HCT116 (cell line): ENCODE measurements at regions not wholly inside any gene's neighbourhood (a gene's known extent, or its start where the extent isn't known, plus 50 kb on each side); places are given as distances from the start of the nearest gene placed in this dataset.

Experiments
- ATAC-seq: fragments of 200-7000 bp; cut with Tn5 transposase; 2 replicates; pipeline ENCODE4 v1.9.1; 2020; ENCODE audit warnings: mild to moderate bottlenecking, moderate library complexity
- BruUV-seq: library from RNA; stranded (reverse); fragments of 400-500 nt; replicated peaks from 2 replicates; lab custom pipeline; 2021; lab: Mats Ljungman, UMichigan
- CTCF ChIA-PET: fragments of 300-600 bp; sonication (Branson Sonifier 250); formaldehyde crosslinking; loops from one replicate; lab custom pipeline; 2021; ENCODE audit warnings: antibody characterized with exemption; lab: Charles Lee
- POLR2A ChIA-PET: fragments of 300-600, 350-600 bp; sonication (Branson Sonifier 250); formaldehyde crosslinking; loops from one replicate; lab custom pipeline; 2021; ENCODE audit warnings: antibody characterized with exemption; lab: Charles Lee
- RAD21 ChIA-PET, 2 experiments: fragments of 300-600 bp; sonication (Branson Sonifier 250); formaldehyde crosslinking; loops; one replicate each; lab custom pipeline; 2023; ENCODE audit warnings: low total read pairs in 2 of 2; ENCODE audit not compliant: uncharacterized antibody in 2 of 2, unreplicated experiment in 2 of 2, low non-redundant PET in 1 of 2; lab: Charles Lee
- DNase-seq: peaks from one replicate; pipeline ENCODE4 v3.0.0-alpha.2; 2010; ENCODE audit warnings: low read depth, low spot score
- H2AFZ ChIP-seq: fragments of 200-600 bp; shearing (Covaris generic), sonication (generic); 2 replicates; pipeline ENCODE4 v1.6.1; 2017; ENCODE audit warnings: low read depth, mixed run types, mixed read lengths, antibody characterized with exemption, low read length; ENCODE audit not compliant: poor library complexity, severe bottlenecking
- H3K27ac ChIP-seq: 2 replicates; pipeline ENCODE4 v1.5.1; 2012; ENCODE audit warnings: low read depth, low read length
- H3K27me3 ChIP-seq: fragments of 200-600 bp; sonication (generic); 2 replicates; pipeline ENCODE4 v1.6.1; 2016; ENCODE audit warnings: mixed run types, low read length, mixed read lengths; ENCODE audit not compliant: insufficient read depth
- H3K36me3 ChIP-seq, 2 experiments: fragments of 200-500 bp in 1 of 2; fragments of 200-600 bp in 1 of 2; sonication (Bioruptor generic) in 1 of 2; sonication (generic) in 1 of 2; 2 replicates each; pipeline versions ENCODE4 v1.5.1 to v1.6.1; 2014 to 2016; ENCODE audit warnings: low read length in 2 of 2, inconsistent platforms in 1 of 2, mixed read lengths in 1 of 2, mixed run types in 1 of 2; ENCODE audit not compliant: insufficient read depth in 2 of 2, control insufficient read depth in 1 of 2
- H3K4me1 ChIP-seq, 2 experiments: fragments of 200-600 bp in 1 of 2; sonication (generic) in 1 of 2; 2 replicates each; pipeline versions ENCODE4 v1.5.1 to v1.6.1; 2012 to 2017; ENCODE audit warnings: low read length in 2 of 2, inconsistent platforms in 1 of 2, mild to moderate bottlenecking in 1 of 2, mixed read lengths in 1 of 2, mixed run types in 1 of 2, moderate library complexity in 1 of 2; ENCODE audit not compliant: insufficient read depth in 2 of 2, control insufficient read depth in 1 of 2
- H3K4me2 ChIP-seq: fragments of 200-600 bp; sonication (generic); 2 replicates; pipeline ENCODE4 v1.6.1; 2017; ENCODE audit warnings: mixed run types, low read length, mixed read lengths
- H3K4me3 ChIP-seq, 2 experiments: fragments of 200-600 bp in 1 of 2; sonication (generic) in 1 of 2; replicated peaks in 1 of 2; 2 replicates each; pipeline ENCODE4 v1.5.1; 2011 to 2016; ENCODE audit warnings: low read length in 2 of 2, control low read depth in 1 of 2, low read depth in 1 of 2, mild to moderate bottlenecking in 1 of 2, mixed read lengths in 1 of 2, mixed run types in 1 of 2
- H3K79me2 ChIP-seq: fragments of 200-600 bp; sonication (generic); 2 replicates; pipeline ENCODE4 v1.6.1; 2017; ENCODE audit warnings: mild to moderate bottlenecking, mixed run types, low read length, moderate library complexity, mixed read lengths; ENCODE audit not compliant: insufficient read depth
- H3K9ac ChIP-seq: fragments of 200-600 bp; sonication (generic); 2 replicates; pipeline ENCODE4 v1.6.1; 2016; ENCODE audit warnings: low read length, mixed read lengths
- H3K9me2 ChIP-seq: fragments of 200-600 bp; sonication (generic), shearing (Covaris generic); 2 replicates; pipeline ENCODE4 v1.6.1; 2017; ENCODE audit warnings: mixed run types, mild to moderate bottlenecking, moderate library complexity; ENCODE audit not compliant: insufficient read depth
- H3K9me3 ChIP-seq, 2 experiments: fragments of 200-500 bp in 1 of 2; fragments of 200-600 bp in 1 of 2; sonication (Bioruptor generic) in 1 of 2; sonication (generic) in 1 of 2; 2 replicates each; pipeline ENCODE4 v1.6.1; 2014 to 2017; ENCODE audit warnings: low read length in 2 of 2, mixed read lengths in 2 of 2, inconsistent platforms in 1 of 2, low read depth in 1 of 2, mild to moderate bottlenecking in 1 of 2, mixed run types in 1 of 2, moderate library complexity in 1 of 2; ENCODE audit not compliant: control insufficient read depth in 1 of 2, insufficient read depth in 1 of 2
- H4K20me1 ChIP-seq: fragments of 200-600 bp; sonication (generic), shearing (Covaris generic); 2 replicates; pipeline ENCODE4 v1.6.1; 2017; ENCODE audit warnings: mixed run types, mild to moderate bottlenecking, moderate library complexity; ENCODE audit not compliant: insufficient read depth
- ATF3 ChIP-seq: IDR thresholded peaks from 2 replicates; pipeline ENCODE4 v1.6.1; 2012
- CBX3 ChIP-seq: IDR thresholded peaks from 2 replicates; pipeline ENCODE4 v1.6.1; 2012; ENCODE audit warnings: low read depth
- EGR1 ChIP-seq: IDR thresholded peaks from 2 replicates; pipeline ENCODE4 v1.6.1; 2012; ENCODE audit warnings: low read depth
- EZH2 ChIP-seq: fragments of 200-600 bp; sonication (generic); IDR thresholded peaks from 2 replicates; pipeline ENCODE4 v1.6.1; 2017; ENCODE audit warnings: antibody characterized with exemption, mixed run types
- FOSL1 ChIP-seq: IDR thresholded peaks from 2 replicates; pipeline ENCODE4 v1.6.1; 2012; ENCODE audit warnings: low read depth
- POLR2A ChIP-seq: IDR thresholded peaks from 2 replicates; pipeline ENCODE4 v1.7.0; 2011; ENCODE audit warnings: borderline replicate concordance; ENCODE audit not compliant: insufficient read depth, insufficient read length; ENCODE audit errors: extremely low read depth
- POLR2AphosphoS5 ChIP-seq: IDR thresholded peaks from 2 replicates; pipeline ENCODE4 v1.6.1; 2011; ENCODE audit warnings: mild to moderate bottlenecking, low read depth, low read length, moderate library complexity
- REST ChIP-seq: IDR thresholded peaks from 2 replicates; pipeline ENCODE4 v1.6.1; 2012; ENCODE audit warnings: low read depth
- SP1 ChIP-seq: IDR thresholded peaks from 2 replicates; pipeline ENCODE4 v1.6.1; 2012; ENCODE audit warnings: low read depth
- SRF ChIP-seq: IDR thresholded peaks from 2 replicates; pipeline ENCODE4 v1.6.1; 2012; ENCODE audit warnings: low read depth
- ZNF274 ChIP-seq: fragments of 200-500 bp; sonication (Bioruptor generic); IDR thresholded peaks from 2 replicates; pipeline ENCODE4 v1.6.1; 2014; ENCODE audit warnings: mild to moderate bottlenecking, low read depth, low read length, inconsistent platforms
- intact Hi-C: fragments of 100-400 bp; cut with micrococcal nuclease; formaldehyde crosslinking; loops from 2 replicates; pipeline ENCODE4 v1.10.0; 2022

DNA sequence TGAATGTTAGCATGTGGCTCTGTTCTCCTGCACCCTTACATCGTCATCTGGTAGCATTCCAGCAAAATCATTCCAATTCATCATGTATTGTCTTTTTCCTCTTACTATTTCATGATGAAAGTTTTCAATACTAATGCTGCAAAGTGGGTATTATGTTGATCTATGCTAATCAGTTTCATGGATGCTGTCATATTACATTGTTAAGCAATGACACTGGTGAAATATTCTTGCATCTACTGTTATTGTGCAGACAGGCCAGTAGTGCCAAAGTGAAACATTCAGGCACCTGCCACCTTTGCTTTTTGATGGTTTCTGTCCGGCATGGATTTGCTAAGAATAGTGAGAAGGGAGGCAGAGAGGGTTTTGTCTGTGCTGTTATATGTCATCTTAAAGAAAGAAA lies 76.1 kb upstream of the SMIM21 start (continued):
- TF ChIP-seq REST, result no peak
- TF ChIP-seq EZH2, result no peak
- TF ChIP-seq SRF, result no peak
- TF ChIP-seq SP1, result no peak
- no peak for TF ChIP-seq EGR1
- TF ChIP-seq ATF3, result no peak
- TF ChIP-seq FOSL1, result no peak
- TF ChIP-seq ZNF274, result no peak

DNA sequence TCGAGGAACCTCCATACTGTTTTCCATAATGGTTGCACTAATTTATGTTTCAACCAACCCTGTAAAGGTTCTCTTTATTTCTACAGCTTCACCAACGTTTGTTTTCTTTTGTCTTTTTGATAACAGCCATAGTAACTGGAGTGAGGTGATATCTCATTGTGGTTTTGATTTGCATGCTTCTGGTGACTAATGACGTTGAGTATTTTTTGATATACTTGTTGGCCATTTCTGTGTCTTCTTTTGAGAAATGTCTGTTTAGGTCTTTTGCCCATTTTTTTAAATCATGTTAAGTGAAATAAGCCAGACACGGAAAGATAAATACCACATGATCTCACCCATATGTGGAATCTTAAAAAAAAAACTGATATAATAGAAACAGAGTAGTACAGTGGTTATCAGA lies 74.8 kb upstream of the SMIM21 start:
- H4K20me1 ChIP-seq, result no peaks in the 10 kb centered on the region
- no peak overlapping the region for H3K27ac ChIP-seq
- ATAC-seq (no peak), DNase-seq (no peak)
- no peak overlapping the region for H2AFZ ChIP-seq
- H3K4me2 ChIP-seq, result no peak overlapping the region
- no peaks in the 10 kb centered on the region for H3K4me1 ChIP-seq
- BruUV-seq, result no TSS peak
- RAD21 ChIA-PET, result no interaction called here
- no peaks in the 10 kb centered on the region for H3K79me2 ChIP-seq
- no peaks in the 10 kb centered on the region for H3K9me3 ChIP-seq
- no peaks in the 10 kb centered on the region for H3K36me3 ChIP-seq
- no peak overlapping the region for H3K9ac ChIP-seq
- POLR2A ChIA-PET, result no interaction called here
- intact Hi-C loops, result no loop called here
- TF ChIP-seq EZH2, result no peak
- TF ChIP-seq POLR2AphosphoS5, result no peak
- no peak for TF ChIP-seq POLR2A
- no peak for TF ChIP-seq CBX3
- CTCF ChIA-PET, result no interaction called here
- H3K9me2 ChIP-seq, result no peaks in the 10 kb centered on the region
- no peak overlapping the region for H3K4me3 ChIP-seq
- no peaks in the 10 kb centered on the region for H3K27me3 ChIP-seq
